SHP77 (cell line): ENCODE measurements at regions not wholly inside any gene's neighbourhood (a gene's known extent, or its start where the extent isn't known, plus 50 kb on each side); places are given as distances from the start of the nearest gene placed in this dataset.

ENCODE experiments used
- DNase-seq, 2 experiments: peaks; one replicate each; lab custom pipeline; 2025; lab: John Stamatoyannopoulos, UW

- DNase-seq: no peak
Measured at GRCh38 chr10:4197676-4198075, 412.7 kb upstream of the KLF6 start.

DNA sequence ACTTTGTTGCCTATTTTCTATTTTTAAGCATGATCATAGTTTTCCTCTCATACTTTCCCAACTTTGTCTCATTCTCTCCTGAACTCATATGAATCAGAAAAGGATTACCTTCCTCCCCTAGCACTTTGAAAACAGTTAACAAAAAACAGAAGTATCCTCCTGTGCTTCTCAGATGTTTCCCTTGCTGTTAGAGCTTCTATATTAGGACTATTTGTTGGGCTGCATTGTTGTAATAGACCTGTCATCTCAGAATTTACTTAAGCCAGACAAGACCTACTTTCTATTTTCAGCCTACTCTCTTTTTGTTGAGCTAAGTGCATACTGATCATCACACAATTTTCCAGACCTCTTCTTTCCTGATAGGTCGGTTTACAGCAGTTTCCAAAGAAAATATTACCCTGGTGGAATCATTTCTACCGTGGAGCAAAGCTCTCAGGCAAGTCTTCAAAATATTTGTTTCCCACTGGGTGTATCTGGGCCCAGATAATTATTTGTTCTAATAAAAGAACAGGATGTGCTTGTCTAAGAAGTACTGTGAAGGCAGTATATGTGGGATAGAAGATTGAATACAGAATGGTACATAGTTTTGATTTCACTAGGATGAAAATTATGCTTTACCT lies 411.9 kb upstream of the KLF6 start:
- no peak for DNase-seq

DNA sequence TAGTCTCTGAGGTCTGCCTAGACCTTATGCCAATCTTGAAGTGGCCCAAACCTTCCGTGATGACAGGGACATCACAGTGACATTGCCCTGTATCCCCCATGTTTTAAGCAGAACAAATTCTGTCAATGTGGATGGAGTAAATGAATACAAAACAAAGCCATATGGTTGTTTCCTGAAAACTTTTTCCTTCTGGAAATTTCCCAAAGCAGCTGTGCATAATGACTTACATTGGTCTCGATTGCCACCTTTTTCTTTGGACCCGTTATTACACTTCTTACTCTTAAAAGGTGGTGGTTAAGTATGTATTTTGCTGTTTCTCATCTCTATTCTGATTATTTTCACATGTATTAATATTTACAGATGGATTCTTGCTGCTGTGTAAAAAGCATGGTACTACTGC lies 411.2 kb upstream of the KLF6 start:
- no peak for DNase-seq

DNA sequence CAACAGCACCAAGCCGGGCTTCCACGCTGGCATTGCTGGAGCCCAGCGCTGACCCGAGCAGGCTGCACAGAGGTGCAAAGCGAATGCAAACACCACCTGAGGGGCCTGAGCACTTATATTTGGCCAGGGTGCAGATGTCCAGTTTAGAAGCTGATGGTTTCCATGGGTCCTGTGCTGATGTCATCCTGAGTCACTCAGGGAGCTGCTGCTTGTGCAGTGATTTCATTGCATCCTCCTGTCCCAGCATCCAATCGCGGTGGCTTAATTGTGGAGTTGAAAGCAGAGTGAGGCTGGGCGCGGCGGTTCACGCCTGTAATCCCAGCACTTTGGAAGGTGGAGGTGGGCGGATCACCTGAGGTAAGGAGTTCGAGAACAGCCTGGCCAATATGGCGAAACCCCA lies 410.2 kb upstream of the KLF6 start:
- DNase-seq: no peak

DNA sequence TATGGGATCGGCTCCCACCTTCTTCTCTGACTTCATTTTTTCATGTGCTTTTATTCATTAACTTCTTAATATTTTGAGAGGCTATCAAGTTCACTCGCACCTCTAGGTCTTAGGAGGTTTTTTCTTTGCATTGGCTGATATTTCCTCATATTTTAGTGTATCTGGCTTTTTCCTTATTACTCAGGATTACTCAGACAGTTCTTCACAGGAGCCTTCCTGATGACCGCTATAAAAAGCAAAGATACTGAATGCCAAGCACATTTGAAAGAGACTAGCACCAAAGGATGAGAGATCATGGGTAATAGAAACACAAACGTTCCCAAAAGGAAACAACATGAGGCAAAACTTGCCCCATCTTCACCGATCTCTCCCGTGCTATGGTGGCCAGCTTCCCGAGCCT lies 409.2 kb upstream of the KLF6 start:
- DNase-seq: no peak

DNA sequence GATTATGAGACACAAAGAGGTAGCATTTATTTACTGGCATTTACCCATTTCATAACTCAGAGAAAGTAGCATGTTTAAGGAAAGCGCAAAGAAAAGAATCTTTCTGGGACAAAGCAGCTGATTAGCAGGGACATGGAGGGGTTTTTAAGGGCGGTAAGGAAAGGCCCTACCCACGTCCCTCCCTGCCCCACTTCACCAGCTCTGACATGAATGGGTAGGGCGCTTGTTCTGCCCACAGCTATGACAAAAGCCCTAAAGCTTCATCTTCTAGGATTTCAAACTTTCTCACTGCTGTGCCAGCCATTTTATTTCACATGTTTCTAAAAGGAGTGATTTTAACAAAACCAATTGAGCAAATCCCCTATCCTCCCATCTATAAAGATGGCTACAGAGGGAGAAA lies 406.9 kb upstream of the KLF6 start:
- no peak for DNase-seq

- DNase-seq: no peak
Measured at GRCh38 chr10:4191354-4191753, 406.3 kb upstream of the KLF6 start.

- DNase-seq: no peak
Measured at GRCh38 chr10:4190876-4191275, 405.9 kb upstream of the KLF6 start.

- DNase-seq: no peak
Measured at GRCh38 chr10:4189281-4189680, 404.3 kb upstream of the KLF6 start.

DNA sequence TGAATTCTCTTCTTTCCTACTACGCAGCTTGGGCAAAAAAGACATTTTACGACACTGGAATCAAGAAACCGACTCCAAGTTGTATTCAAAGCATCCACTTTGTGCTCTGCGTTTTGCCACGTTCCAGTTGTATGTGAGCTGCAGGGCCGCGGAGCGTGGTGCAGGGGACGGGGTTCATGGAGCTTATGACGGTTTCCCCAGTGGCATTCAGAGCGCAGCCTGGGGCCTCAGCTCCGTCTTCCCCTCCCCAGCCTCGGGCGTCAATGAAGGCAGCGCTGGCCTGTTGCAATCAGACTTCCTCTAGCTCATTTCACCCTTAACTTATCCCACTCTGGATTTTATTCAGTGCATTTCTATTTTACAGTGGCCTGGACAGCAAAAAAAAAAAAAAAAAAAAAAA lies 403.4 kb upstream of the KLF6 start:
- DNase-seq: no peak

- no peak for DNase-seq
Measured at GRCh38 chr10:4186849-4187540, 402.0 kb upstream of the KLF6 start.

DNA sequence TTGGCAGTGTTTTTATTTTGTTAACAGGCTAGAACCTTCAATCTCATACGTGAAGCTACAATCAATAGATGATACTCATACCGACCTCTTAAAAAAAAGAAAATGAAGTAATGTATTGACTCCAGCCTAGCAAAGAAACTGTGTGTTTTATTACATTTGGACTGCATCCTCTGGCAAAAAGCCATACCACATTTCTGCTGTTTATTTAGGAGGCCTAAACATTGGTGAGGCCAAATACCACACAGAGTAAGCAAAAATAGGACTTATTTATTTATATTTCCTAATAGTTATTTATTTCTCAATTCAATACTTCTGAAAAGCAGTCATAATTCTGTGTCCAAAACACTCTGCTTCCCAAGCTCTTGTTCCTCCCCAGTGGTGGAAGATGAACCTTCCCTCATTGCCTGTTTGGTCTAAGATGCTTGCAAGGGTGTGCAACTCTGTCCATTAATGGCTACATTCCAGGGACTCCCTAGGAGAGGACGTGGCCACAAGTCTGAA lies 398.8 kb upstream of the KLF6 start:
- no peak for DNase-seq

DNA sequence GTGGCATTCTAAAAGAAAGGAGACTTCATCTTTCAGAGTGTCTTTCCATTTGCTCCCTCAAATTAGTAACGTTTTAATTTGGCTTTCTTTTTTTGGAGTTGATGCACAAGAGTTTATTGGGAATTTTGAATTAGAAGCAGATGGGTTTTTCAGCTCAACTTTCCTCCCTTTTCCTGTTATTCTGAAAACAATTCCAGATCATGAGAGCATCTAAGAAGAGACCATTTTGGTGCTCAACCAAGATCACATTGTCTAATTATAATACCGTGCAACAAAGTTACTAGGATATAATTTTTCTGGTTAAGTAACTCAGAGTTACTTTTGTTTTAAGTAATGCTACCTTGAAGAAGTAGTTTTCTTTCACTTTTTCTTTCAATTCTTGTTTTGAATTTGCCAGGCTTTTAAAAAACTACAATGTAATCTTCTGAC lies 396.6 kb upstream of the KLF6 start:
- DNase-seq: no peak

GRCh38 chr10:4181081-4181480 lies 396.1 kb upstream of the KLF6 start:
- no peak for DNase-seq

GRCh38 chr10:4177791-4178190 lies 392.8 kb upstream of the KLF6 start:
- DNase-seq: no peak

DNA sequence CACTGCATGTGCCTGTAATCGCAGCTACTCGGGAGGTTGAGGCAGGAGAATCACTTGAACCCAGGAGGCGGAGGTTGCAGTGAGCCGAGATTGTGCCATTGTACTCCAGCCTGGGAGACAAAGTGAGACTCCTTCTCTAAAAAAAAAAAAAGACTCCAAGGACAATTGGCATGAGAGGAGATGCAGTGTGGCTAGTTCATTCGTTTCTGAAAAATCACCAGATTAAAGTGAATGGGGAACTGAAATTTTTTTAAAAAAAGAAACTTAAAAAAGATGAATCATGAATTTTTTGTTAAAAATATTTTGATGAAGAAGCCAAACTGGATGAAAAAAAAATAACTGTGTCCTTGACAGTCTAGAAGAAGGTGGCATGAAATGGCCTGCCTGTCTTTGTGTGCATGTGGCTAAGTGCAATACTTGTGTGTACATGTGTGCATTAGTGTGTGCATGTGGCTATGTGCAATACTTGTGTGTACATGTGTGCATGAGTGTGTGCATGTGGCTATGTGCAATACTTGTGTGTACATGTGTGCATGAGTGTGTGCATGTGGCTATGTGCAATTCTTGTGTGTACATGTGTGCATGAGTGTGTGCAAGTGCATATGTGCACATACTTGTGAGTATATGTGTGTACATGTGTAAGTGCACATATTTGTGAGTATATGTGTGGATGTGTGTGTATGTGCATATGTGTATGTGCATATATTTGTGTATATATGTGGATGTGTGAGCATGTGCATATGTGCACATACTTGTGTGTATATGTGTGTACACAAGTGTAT lies 391.7 kb upstream of the KLF6 start:
- DNase-seq: no peak

DNA sequence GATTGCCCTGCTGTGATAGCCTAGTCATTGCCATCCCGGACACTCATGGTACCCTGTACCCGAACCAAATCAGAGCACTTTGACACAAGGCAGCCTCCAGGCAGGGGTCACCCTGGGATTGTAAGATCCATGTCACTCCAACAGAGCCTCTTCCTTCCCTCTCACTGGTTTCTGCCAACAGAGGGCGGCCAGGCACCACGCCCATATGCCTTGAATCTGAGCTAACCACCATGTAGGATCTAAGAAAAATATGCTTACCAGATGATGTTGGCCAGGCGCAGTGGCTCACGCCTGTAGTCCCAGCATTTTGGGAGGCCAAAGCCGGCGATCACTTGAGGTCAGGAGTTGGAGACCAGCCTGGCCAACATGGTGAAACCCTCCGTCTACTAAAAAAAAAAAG lies 389.2 kb upstream of the KLF6 start:
- no peak for DNase-seq

- no peak for DNase-seq
Measured at GRCh38 chr10:4170633-4171314, 385.8 kb upstream of the KLF6 start.

- DNase-seq: no peak
Measured at GRCh38 chr10:4170181-4170580, 385.2 kb upstream of the KLF6 start.

- no peak for DNase-seq
Measured at GRCh38 chr10:4169448-4169847, 384.4 kb upstream of the KLF6 start.

- DNase-seq: no peak
Measured at GRCh38 chr10:4167216-4167615, 382.2 kb upstream of the KLF6 start.

- DNase-seq: no peak
Measured at GRCh38 chr10:4162571-4163286, 377.7 kb upstream of the KLF6 start.
